ENCODE measurements at regions not wholly inside any gene's neighbourhood (a gene's known extent, or its start where the extent isn't known, plus 50 kb on each side); places are given as distances from the start of the nearest gene placed in this dataset.

GRCh38 chr7:32194537-32194936, 124.3 kb upstream of the PDE1C start:
- no peak for TF ChIP-seq CTCF (IDR thresholded peaks at IDR 0.05)
- H3K27me3 ChIP-seq = no peaks in the 10 kb centered on the region
- no peak for DNase-seq
- H3K36me3 ChIP-seq = no peaks in the 10 kb centered on the region
- H3K9me3 ChIP-seq = peaks cover 0 to 11% (median 6%) of the 10 kb centered on the region in 3 donors
- H3K4me3 ChIP-seq = no peak overlapping the region
- H3K4me1 ChIP-seq = no peaks in the 10 kb centered on the region
- intact Hi-C loops (cut with DNase I; ENCODE audit: low total_unique reads) = no loop called here
- no peak overlapping the region for H3K27ac ChIP-seq

GRCh38 chr7:32191305-32191704, 121.1 kb upstream of the PDE1C start:
- Histone ChIP-seq H3K27me3 (no peaks in the 10 kb centered on the region), H3K4me3 (no peak overlapping the region), H3K4me1 (no peaks in the 10 kb centered on the region), H3K9me3 (peaks cover 0 to 11% (median 6%) of the 10 kb centered on the region in 3 donors), H3K36me3 (no peaks in the 10 kb centered on the region), H3K27ac (no peak overlapping the region)
- DNase-seq = no peak
- TF ChIP-seq CTCF (IDR thresholded peaks at IDR 0.05) = no peak
- intact Hi-C loops (cut with DNase I; ENCODE audit: low total_unique reads) = no loop called here

- DNase-seq = no peak
- Histone ChIP-seq H3K9me3 (no peaks in the 10 kb centered on the region), H3K36me3 (no peaks in the 10 kb centered on the region), H3K27ac (no peak overlapping the region), H3K4me3 (no peak overlapping the region), H3K27me3 (no peaks in the 10 kb centered on the region), H3K4me1 (no peaks in the 10 kb centered on the region)
- no peak for TF ChIP-seq CTCF (IDR thresholded peaks at IDR 0.05)
- intact Hi-C loops (cut with DNase I; ENCODE audit: low total_unique reads) = no loop called here
These were observed 109.4 kb upstream of the PDE1C start for GRCh38 chr7:32179567-32179966.

GRCh38 chr7:32178677-32179366, 108.6 kb upstream of the PDE1C start:
- H3K9me3 ChIP-seq = no peaks in the 10 kb centered on the region
- no peak overlapping the region for H3K27ac ChIP-seq
- DNase-seq = no peak
- H3K4me1 ChIP-seq = no peaks in the 10 kb centered on the region
- TF ChIP-seq CTCF (IDR thresholded peaks at IDR 0.05) = no peak
- intact Hi-C loops (cut with DNase I; ENCODE audit: low total_unique reads) = no loop called here
- no peaks in the 10 kb centered on the region for H3K36me3 ChIP-seq
- H3K27me3 ChIP-seq = no peaks in the 10 kb centered on the region
- H3K4me3 ChIP-seq = no peak overlapping the region

GRCh38 chr7:32177232-32177631, 107.0 kb upstream of the PDE1C start:
- no peaks in the 10 kb centered on the region for H3K36me3 ChIP-seq
- H3K27me3 ChIP-seq = no peaks in the 10 kb centered on the region
- TF ChIP-seq CTCF (IDR thresholded peaks at IDR 0.05) = no peak
- H3K4me1 ChIP-seq = no peaks in the 10 kb centered on the region
- H3K4me3 ChIP-seq = no peak overlapping the region
- intact Hi-C loops (cut with DNase I; ENCODE audit: low total_unique reads) = no loop called here
- no peaks in the 10 kb centered on the region for H3K9me3 ChIP-seq
- DNase-seq = no peak
- H3K27ac ChIP-seq = no peak overlapping the region

GRCh38 chr7:32175099-32175498, 104.9 kb upstream of the PDE1C start:
- no peak for TF ChIP-seq CTCF (IDR thresholded peaks at IDR 0.05)
- no peak overlapping the region for H3K27ac ChIP-seq
- no peaks in the 10 kb centered on the region for H3K36me3 ChIP-seq
- H3K9me3 ChIP-seq = no peaks in the 10 kb centered on the region
- no peak for DNase-seq
- H3K27me3 ChIP-seq = no peaks in the 10 kb centered on the region
- H3K4me3 ChIP-seq = no peak overlapping the region
- intact Hi-C loops (cut with DNase I; ENCODE audit: low total_unique reads) = no loop called here
- H3K4me1 ChIP-seq = no peaks in the 10 kb centered on the region

Measured in tibial artery (tissue), 4 donors.